GM21390 (cell line): ENCODE measurements at regions not wholly inside any gene's neighbourhood (a gene's known extent, or its start where the extent isn't known, plus 50 kb on each side); places are given as distances from the start of the nearest gene placed in this dataset.

ENCODE experiments used
- ATAC-seq: cut with Tn5 transposase; IDR thresholded peaks from one replicate; pipeline ENCODE4 v1.9.1; 2021; ENCODE audit not compliant: unreplicated experiment

- peak; percentile 81 for ATAC-seq
Measured at GRCh38 chr7:140242057-140243031, 65.6 kb upstream of the KDM7A start.

GRCh38 chr7:140239653-140239935, 62.8 kb upstream of the KDM7A start:
- ATAC-seq, result no peak

- ATAC-seq, result no peak
Measured at GRCh38 chr7:140238778-140239652, 62.2 kb upstream of the KDM7A start.

- no peak for ATAC-seq
Measured at GRCh38 chr7:140237390-140237789, 60.6 kb upstream of the KDM7A start.

- no peak for ATAC-seq
Measured at GRCh38 chr7:140236626-140237025, 59.8 kb upstream of the KDM7A start.

GRCh38 chr7:140235114-140235513, 58.3 kb upstream of the KDM7A start:
- ATAC-seq, result no peak

GRCh38 chr7:140232957-140233917, 56.5 kb upstream of the KDM7A start:
- peak; percentile 53 for ATAC-seq

- ATAC-seq, result no peak
Measured at GRCh38 chr7:140231771-140232491, 55.1 kb upstream of the KDM7A start.

GRCh38 chr7:140230861-140231770, 54.3 kb upstream of the KDM7A start:
- no peak for ATAC-seq

- no peak for ATAC-seq
Measured at GRCh38 chr7:140230516-140230860, 53.7 kb upstream of the KDM7A start.

- ATAC-seq, result peak; percentile 32
Measured at GRCh38 chr7:140229591-140230515, 53.1 kb upstream of the KDM7A start.

- ATAC-seq, result no peak
Measured at GRCh38 chr7:140229101-140229525, 52.3 kb upstream of the KDM7A start.
